A673 (cell line): ENCODE measurements at regions not wholly inside any gene's neighbourhood (a gene's known extent, or its start where the extent isn't known, plus 50 kb on each side); places are given as distances from the start of the nearest gene placed in this dataset.

Experiments used
- EZH2 ChIP-seq: fragments of 200-600 bp; sonication (generic); IDR thresholded peaks from 2 replicates; pipeline ENCODE4 v1.6.1; 2017; ENCODE audit warnings: borderline replicate concordance, low read depth, mild to moderate bottlenecking, mixed read lengths, antibody characterized with exemption, low read length; ENCODE audit not compliant: poor library complexity, severe bottlenecking
- TF ChIP-seq, protein P1 (sequence below): fragments of 300-800, 200-600 bp; sonication (generic); conservative IDR thresholded peaks from 2 replicates; pipeline ENCODE4 v1.5.1; 2017; ENCODE audit warnings: low read depth, mild to moderate bottlenecking, antibody characterized with exemption, low read length, moderate library complexity, mixed read lengths

DNA sequence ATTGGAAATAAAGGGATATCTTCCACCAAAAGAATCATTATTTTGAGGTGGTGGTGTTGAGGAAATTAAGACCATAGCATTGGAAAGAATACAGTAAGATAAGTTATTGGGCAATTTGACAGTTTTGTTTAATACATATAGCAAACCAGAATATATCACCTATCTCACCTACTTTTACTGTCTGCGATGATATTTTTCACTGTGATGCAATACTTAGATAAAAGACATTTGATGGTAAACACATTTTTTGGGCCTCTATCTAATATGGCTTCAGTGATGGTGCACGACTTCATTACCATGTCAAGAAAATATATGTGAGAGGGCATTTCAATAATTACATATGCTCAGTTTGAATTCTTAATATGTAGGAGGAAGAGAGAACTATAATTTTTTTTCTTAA, 93.7 kb upstream of the MAGI2 start:
- TF ChIP-seq, protein P1, sequence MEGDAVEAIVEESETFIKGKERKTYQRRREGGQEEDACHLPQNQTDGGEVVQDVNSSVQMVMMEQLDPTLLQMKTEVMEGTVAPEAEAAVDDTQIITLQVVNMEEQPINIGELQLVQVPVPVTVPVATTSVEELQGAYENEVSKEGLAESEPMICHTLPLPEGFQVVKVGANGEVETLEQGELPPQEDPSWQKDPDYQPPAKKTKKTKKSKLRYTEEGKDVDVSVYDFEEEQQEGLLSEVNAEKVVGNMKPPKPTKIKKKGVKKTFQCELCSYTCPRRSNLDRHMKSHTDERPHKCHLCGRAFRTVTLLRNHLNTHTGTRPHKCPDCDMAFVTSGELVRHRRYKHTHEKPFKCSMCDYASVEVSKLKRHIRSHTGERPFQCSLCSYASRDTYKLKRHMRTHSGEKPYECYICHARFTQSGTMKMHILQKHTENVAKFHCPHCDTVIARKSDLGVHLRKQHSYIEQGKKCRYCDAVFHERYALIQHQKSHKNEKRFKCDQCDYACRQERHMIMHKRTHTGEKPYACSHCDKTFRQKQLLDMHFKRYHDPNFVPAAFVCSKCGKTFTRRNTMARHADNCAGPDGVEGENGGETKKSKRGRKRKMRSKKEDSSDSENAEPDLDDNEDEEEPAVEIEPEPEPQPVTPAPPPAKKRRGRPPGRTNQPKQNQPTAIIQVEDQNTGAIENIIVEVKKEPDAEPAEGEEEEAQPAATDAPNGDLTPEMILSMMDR = no peak
- TF ChIP-seq EZH2 = no peak
